GM04504 (cell line): ENCODE measurements at regions not wholly inside any gene's neighbourhood (a gene's known extent, or its start where the extent isn't known, plus 50 kb on each side); places are given as distances from the start of the nearest gene placed in this dataset.

Source experiments
- DNase-seq: peaks from one replicate; pipeline ENCODE4 v3.0.0-alpha.2; 2012; ENCODE audit warnings: low read depth

GRCh38 chr2:217656316-217656715 lies 346.5 kb downstream of the TNS1 start:
- DNase-seq, result no peak

GRCh38 chr2:217655651-217656050 lies 347.1 kb downstream of the TNS1 start:
- no peak for DNase-seq

GRCh38 chr2:217654168-217654567 lies 348.6 kb downstream of the TNS1 start:
- no peak for DNase-seq

GRCh38 chr2:217652761-217653639 lies 349.8 kb downstream of the TNS1 start:
- DNase-seq, result peak; percentile 96

- DNase-seq, result peak; percentile 51
These were observed 352.0 kb downstream of the TNS1 start for GRCh38 chr2:217650716-217651360.

GRCh38 chr2:217650229-217650628 lies 352.6 kb downstream of the TNS1 start:
- no peak for DNase-seq

GRCh38 chr2:217647925-217648324 lies 354.9 kb downstream of the TNS1 start:
- no peak for DNase-seq

- DNase-seq, result no peak
These were observed 355.6 kb downstream of the TNS1 start for GRCh38 chr2:217647226-217647625.

- DNase-seq, result no peak
These were observed 356.9 kb downstream of the TNS1 start for GRCh38 chr2:217645896-217646295.

- DNase-seq, result no peak
These were observed 358.9 kb downstream of the TNS1 start for GRCh38 chr2:217643789-217644301.

- DNase-seq, result no peak
These were observed 359.9 kb downstream of the TNS1 start for GRCh38 chr2:217642944-217643343.

- DNase-seq, result no peak
These were observed 360.8 kb downstream of the TNS1 start for GRCh38 chr2:217641960-217642359.

GRCh38 chr2:217639481-217639880 lies 363.3 kb downstream of the TNS1 start:
- DNase-seq, result no peak

GRCh38 chr2:217638533-217638932 lies 364.3 kb downstream of the TNS1 start:
- DNase-seq, result no peak

- DNase-seq, result no peak
These were observed 364.8 kb downstream of the TNS1 start for GRCh38 chr2:217638031-217638430.

- no peak for DNase-seq
These were observed 365.7 kb downstream of the TNS1 start for GRCh38 chr2:217636991-217637561.

- no peak for DNase-seq
These were observed 366.2 kb downstream of the TNS1 start for GRCh38 chr2:217636578-217636977.

GRCh38 chr2:217634871-217635270 lies 367.9 kb downstream of the TNS1 start:
- no peak for DNase-seq

- DNase-seq, result no peak
These were observed 370.8 kb downstream of the TNS1 start for GRCh38 chr2:217632043-217632442.

- DNase-seq, result no peak
These were observed 371.7 kb downstream of the TNS1 start for GRCh38 chr2:217631115-217631514.

- DNase-seq, result no peak
These were observed 373.4 kb downstream of the TNS1 start for GRCh38 chr2:217629347-217629746.

- DNase-seq, result no peak
These were observed 374.7 kb downstream of the TNS1 start for GRCh38 chr2:217628061-217628460.

- DNase-seq, result no peak
These were observed 375.9 kb downstream of the TNS1 start for GRCh38 chr2:217626926-217627325.
